D341Med (cell line): ENCODE measurements at regions not wholly inside any gene's neighbourhood (a gene's known extent, or its start where the extent isn't known, plus 50 kb on each side); places are given as distances from the start of the nearest gene placed in this dataset.
"Not testable (repeated sequence)": the region's sequence is repeated elsewhere in the genome, so short reads cannot be mapped to it uniquely, and the experiment has no call there.

ENCODE experiments used
- DNase-seq: peaks from one replicate; pipeline ENCODE4 v3.0.0; 2012; ENCODE audit warnings: low spot score

DNA sequence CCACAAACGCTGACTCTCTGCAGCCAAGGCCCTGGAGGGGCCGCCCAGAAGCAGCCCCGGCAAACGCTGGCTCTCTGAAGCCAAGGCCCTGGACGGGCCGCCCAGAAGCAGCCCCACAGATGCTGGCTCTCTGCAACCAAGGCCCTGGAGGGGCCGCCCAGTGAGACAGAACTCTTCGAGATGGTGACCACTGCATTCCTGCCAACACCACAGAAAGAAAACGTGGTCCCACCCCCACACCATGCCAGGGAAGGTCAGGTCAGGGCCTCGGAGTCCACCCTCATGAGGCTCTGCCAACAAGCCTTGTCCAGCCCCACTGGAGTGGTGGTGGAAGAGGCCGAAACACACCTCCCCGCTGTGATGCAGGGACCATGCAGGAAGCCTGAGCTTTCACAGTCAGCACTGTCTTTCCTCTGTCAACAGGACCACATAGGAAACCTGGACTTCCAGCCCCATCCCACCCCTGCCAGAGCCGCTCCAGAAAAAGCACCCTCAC lies 97.5 kb downstream of the DLL1 start:
- DNase-seq = peak; percentile 5

DNA sequence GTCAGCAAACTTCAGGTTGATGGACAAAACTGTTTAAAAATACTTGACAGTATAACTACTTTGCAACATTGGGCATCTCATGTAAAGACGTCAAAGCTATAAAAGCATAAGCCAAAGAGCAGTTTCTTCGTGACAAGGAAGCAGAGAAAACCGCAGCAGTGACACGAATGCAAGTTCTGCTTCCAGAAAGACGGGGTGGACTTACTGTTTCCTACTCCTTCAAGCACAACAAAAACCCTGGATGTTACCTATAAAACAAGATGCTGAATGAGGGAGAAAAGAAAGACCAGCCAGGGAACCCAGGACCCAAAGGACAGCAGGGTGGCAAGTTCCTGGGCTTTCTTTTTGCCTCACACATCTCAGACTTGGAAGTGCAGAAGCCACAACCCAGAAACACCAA lies 98.0 kb downstream of the DLL1 start:
- DNase-seq = no peak

DNA sequence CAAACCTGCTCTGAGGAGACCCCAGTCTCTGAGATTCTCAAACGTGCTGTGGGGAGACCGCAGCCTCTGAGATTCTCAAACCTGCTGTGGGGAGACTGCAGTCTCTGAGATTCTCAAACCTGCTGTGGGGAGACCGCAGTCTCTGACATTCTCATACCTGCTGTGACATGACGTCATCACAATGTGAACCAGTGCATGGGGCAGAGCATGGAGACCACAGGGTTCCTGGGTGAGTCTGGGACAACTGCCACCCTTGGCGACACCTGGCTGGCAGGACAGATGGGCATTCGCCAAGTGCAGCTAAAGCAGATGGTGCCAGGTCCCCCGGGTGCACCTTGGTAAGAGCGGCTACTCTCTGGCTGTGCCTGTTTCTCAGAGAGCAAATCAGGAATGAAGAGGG lies 98.8 kb downstream of the DLL1 start:
- not testable (repeated sequence) for DNase-seq

- peak; percentile 5 for DNase-seq
Observed at GRCh38 chr6:170190046-170190445, 100.8 kb downstream of the DLL1 start.

DNA sequence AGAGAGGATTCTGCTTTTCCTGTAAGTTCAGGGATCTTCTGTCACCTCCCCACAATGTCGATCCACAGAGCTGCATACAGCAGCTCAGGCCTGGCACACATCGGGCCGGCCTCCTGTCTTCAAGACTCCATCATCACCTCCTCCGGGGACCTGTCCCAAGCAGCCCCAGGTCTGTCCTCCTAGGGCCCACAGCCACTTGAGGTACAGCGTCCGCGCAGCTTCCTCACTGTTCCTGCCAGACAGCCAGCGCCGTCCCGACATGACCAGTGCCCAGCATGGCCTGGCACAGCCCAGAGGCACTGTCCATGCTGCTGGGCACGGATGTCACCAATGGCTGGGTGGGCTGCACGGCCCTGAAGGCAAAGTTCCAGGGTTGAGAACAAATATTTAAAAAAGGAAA lies 101.6 kb downstream of the DLL1 start:
- DNase-seq = peak; percentile 6

DNA sequence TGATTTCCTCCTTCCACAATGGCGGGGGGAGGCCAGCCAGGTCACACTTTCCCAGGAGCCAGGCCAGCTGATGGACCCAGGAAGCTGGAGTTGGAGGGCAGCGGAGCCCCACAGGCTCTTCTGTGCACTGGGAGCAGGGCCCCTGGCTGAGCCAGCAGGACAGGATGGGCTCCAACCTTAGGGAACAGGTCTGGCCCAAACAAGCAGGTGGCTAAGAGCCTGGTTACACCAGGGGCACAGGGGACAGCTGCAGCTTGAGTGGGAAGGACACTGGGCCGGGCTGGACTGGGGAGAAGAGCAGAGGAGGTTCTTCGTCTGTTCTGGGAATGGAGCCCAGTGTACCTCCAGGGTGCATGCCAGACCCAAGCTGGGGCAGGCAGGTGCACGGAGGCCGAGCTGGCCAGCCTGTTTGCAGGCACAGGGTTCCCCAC lies 102.3 kb downstream of the DLL1 start:
- DNase-seq = peak; percentile 11

DNA sequence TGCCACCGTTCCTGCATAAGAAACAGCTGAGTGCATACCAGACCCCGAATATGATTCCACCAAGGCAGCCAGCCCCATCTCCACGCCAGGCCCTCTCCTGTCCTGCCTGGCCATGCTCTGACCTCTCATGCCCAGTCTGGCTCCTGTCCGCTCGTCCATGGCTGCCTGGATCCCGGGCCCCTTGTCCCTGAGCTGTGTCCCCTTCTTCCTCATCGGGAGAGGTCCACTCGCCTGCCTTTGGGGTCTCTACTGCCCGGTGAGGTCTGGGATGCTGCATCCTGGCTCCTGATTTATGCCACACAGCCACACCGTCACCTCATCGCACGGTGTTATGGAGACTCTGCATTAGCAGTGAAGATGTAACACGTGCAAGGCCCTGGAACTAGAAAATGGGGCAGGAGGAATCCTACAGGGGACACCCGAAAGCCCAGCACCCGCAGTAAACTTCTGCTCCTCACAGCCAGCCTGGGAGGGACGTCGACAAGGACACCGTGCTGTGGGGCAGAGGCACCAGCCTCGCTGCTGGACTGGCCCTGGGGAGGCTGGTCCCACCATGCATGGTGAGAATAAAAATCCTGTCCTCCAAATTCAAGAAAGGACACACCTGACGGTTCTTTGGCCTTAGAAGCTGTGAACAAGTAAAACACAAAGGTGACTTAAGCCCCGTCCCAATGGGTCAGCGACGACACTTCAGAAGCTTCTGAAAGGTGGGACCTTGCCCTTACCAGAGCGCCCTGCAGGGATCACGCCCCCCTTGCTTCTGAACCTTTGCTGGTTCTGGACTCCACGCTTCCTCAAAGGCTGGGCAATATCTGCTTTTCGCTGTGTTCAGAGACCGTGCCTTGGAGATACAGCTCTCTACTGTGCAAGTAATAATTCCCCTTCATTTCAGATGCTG lies 103.0 kb downstream of the DLL1 start:
- peak; percentile 12 for DNase-seq

DNA sequence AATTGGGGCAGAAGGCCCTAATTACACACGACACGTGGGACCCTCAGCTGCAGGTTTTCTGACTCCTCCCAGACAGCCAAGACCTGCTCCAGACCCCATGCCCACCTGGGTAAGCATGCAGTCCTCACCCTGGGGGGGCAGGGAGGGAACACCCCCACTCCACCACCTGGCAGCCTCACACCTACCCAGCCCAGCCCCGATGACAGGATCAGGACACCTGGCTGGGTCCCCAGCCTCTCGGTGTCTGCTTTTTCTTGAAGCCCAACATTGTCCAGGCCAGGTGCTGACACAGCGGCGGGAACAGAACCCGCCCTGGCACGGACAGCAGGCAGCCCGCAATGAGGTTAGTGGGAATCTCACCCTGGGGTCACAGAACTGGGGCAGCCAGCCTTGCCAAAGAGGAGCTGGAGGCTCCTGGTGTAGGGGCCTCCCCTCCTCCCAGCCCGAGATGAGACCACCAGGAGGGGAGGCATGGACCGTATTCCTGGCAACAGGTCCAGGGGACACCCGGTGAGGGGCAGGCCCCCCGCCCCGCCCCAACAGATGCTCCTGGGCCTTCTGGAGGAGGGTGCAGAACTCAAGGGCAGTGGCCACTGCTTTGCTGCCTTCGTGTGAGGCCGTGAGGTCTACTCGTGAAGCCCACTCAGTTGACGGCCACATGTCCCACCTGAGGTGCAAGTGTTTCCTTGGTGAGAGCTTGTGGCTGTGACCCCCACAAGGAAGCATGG lies 103.8 kb downstream of the DLL1 start:
- DNase-seq = no peak

DNA sequence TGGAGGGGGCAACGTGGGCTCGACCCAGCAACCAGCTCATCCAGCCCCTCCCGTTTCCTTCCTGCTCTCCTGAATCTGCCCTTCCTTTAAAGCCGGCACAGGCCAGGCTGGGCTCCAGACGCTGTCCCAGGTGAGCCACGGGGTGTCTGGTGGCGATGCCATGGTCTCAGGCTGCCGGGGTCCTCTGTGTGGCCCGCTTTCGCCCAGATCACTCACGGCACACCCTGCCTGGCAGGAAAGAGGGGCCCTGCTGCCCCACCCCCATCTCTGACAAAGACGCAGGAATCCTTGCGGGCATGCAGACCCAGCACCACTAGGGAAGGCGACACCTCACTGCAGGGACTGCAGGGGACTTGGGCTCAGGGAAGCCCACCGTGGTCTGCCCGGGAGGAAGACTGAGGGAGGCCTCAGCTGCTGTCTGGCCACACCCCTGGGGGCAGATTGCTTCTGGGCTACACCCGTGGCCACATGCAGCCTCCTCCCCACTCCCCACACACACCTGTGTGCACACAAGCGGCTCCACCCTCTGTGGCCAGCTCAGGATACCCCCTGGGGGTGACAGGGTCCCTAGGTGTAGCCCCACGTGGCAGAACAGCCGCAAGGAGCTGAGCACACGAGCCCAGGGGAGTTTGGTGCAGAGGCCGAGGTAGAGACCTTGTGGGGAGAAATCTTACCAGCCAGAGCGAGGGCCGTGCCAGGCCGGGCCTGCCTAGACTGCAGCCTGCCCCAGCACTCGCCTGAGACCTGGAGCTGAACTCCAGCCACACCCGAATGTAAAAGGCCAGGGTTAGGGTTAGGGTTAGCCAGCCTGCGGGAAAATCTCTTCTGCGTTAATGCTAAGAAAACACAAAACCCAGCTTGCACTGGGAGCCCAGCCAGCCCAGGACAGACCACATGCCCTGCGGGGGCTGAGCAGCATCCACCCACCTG lies 104.6 kb downstream of the DLL1 start:
- peak; percentile 16 for DNase-seq

GRCh38 chr6:170185175-170185978 lies 105.5 kb downstream of the DLL1 start:
- DNase-seq = peak; percentile 20

DNA sequence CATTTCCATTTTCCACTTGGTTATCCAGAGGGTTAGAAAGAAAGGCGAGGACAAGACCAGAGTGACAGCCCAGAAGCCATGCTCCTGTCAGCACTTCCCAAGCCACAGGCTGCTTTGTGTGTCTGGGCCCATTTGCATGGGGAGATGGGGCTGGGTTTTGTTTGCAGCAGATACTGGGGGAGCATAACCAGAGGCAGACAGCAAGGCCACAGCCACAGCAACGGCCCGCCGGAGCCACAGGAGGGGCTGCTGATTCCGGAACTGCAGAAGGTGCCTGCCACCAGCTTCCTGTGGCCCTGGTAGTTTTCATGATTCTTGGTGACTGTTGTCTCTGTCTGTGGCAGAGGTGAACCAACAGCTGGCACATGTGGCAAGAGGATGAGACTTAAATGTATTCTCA lies 106.6 kb downstream of the DLL1 start:
- peak; percentile 5 for DNase-seq

- DNase-seq = no peak
Observed at GRCh38 chr6:170183521-170183920, 107.4 kb downstream of the DLL1 start.

GRCh38 chr6:170182781-170183120 lies 108.1 kb downstream of the DLL1 start:
- DNase-seq = peak; percentile 6

DNA sequence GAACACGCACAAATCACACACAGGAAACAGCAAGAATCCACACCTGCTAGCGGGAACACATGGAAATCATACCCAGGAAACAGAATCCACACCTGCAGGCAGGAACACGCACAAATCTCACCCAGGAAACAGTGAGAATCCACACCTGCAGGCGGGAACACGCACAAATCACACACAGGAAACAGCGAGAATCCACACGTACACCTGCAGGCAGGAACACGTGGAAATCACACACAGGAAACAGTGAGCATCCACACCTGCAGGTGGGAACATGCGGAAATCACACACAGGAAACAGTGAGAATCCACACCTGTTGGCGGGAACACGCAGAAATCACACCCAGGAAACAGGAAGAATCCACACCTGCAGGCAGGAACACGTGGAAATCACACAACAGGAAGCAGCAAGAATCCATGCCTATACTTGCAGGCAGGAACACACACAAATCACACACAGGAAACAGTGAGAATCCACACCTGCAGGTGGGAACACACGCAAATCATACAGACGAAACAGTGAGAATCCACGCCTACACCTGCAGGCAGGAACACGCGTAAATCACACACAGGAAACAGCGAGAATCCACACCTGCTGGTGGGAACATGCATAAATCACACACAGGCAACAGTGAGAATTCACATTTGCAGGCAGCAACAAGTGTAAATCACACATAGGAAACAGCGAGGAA lies 108.6 kb downstream of the DLL1 start:
- DNase-seq = no peak

DNA sequence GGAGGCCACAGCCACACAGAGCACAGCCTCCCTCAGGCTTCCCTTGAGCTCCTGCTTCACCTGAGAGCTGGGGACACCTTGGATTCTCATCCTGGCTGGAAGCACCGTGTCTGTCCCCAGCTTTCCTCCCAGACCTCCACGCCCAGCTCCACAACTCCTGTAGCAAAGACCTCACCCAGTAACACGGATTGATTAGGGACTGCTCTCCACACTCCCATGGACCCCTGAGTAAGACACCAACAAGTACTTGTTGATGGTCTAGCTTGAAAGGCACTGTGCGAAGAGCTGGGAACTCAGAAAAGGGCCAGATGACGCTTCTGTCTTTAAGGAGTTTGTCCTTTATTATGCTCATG lies 109.6 kb downstream of the DLL1 start:
- peak; percentile 5 for DNase-seq

GRCh38 chr6:170180671-170181337 lies 110.1 kb downstream of the DLL1 start:
- DNase-seq = peak; percentile 12

- peak; percentile 9 for DNase-seq
Observed at GRCh38 chr6:170179616-170180324, 111.1 kb downstream of the DLL1 start.

GRCh38 chr6:170178561-170179477 lies 112.1 kb downstream of the DLL1 start:
- peak; percentile 18 for DNase-seq
